Effector memory CD4-positive, alpha-beta T cell (primary cell): ENCODE measurements at regions not wholly inside any gene's neighbourhood (a gene's known extent, or its start where the extent isn't known, plus 50 kb on each side); places are given as distances from the start of the nearest gene placed in this dataset.

Source experiments
- DNase-seq, 3 donors: peaks; one replicate each; pipeline ENCODE4 v3.0.0-alpha.2; 2020
- H3K27ac ChIP-seq: 2 replicates; pipeline ENCODE4 v1.7.0; 2013; ENCODE audit warnings: mild to moderate bottlenecking, low read length, moderate library complexity; ENCODE audit not compliant: insufficient read depth, poor library complexity, severe bottlenecking
- H3K27me3 ChIP-seq: replicated peaks from 2 replicates; pipeline ENCODE4 v1.7.0; 2013; ENCODE audit warnings: mild to moderate bottlenecking, low read length; ENCODE audit not compliant: insufficient read depth, control insufficient read depth, poor library complexity, severe bottlenecking
- H3K36me3 ChIP-seq: 2 replicates; pipeline ENCODE4 v1.7.0; 2013; ENCODE audit warnings: mild to moderate bottlenecking, low read length, moderate library complexity; ENCODE audit not compliant: control insufficient read depth, insufficient read depth
- H3K4me1 ChIP-seq: 2 replicates; pipeline ENCODE4 v1.7.0; 2013; ENCODE audit warnings: low read length, mild to moderate bottlenecking; ENCODE audit not compliant: control insufficient read depth, insufficient read depth, poor library complexity, severe bottlenecking
- H3K4me3 ChIP-seq: 2 replicates; pipeline ENCODE4 v1.7.0; 2013; ENCODE audit warnings: low read length, low read depth, mild to moderate bottlenecking; ENCODE audit not compliant: insufficient read depth, poor library complexity, severe bottlenecking
- H3K9me3 ChIP-seq: 2 replicates; pipeline ENCODE4 v1.7.0; 2013; ENCODE audit warnings: mild to moderate bottlenecking, low read length, moderate library complexity; ENCODE audit not compliant: control insufficient read depth

GRCh38 chr5:173796721-173797495 lies 91.2 kb upstream of the CPEB4 start:
- Histone ChIP-seq H3K4me1 (no peaks in the 10 kb centered on the region), H3K27me3 (no peaks in the 10 kb centered on the region), H3K9me3 (no peaks in the 10 kb centered on the region), H3K36me3 (no peaks in the 10 kb centered on the region), H3K27ac (no peak overlapping the region), H3K4me3 (no peak overlapping the region)
- no peak for DNase-seq

- no peaks in the 10 kb centered on the region for H3K36me3 ChIP-seq
- no peaks in the 10 kb centered on the region for H3K9me3 ChIP-seq
- no peak overlapping the region for H3K4me3 ChIP-seq
- H3K27me3 ChIP-seq = no peaks in the 10 kb centered on the region
- no peaks in the 10 kb centered on the region for H3K4me1 ChIP-seq
- DNase-seq = no peak
- no peak overlapping the region for H3K27ac ChIP-seq
These were observed 89.9 kb upstream of the CPEB4 start for GRCh38 chr5:173798127-173798810.

- H3K27me3 ChIP-seq = no peaks in the 10 kb centered on the region
- no peaks in the 10 kb centered on the region for H3K36me3 ChIP-seq
- no peak for DNase-seq
- H3K9me3 ChIP-seq = no peaks in the 10 kb centered on the region
- no peaks in the 10 kb centered on the region for H3K4me1 ChIP-seq
- H3K27ac ChIP-seq = no peak overlapping the region
- H3K4me3 ChIP-seq = no peak overlapping the region
These were observed 87.8 kb upstream of the CPEB4 start for GRCh38 chr5:173800340-173800739.

GRCh38 chr5:173801006-173801405 lies 87.1 kb upstream of the CPEB4 start:
- H3K4me1 ChIP-seq = no peaks in the 10 kb centered on the region
- no peak for DNase-seq
- no peak overlapping the region for H3K27ac ChIP-seq

GRCh38 chr5:173802670-173803165 lies 85.4 kb upstream of the CPEB4 start:
- Histone ChIP-seq H3K27ac (no peak overlapping the region), H3K27me3 (no peaks in the 10 kb centered on the region), H3K4me3 (no peak overlapping the region), H3K9me3 (no peaks in the 10 kb centered on the region), H3K36me3 (no peaks in the 10 kb centered on the region), H3K4me1 (no peaks in the 10 kb centered on the region)
- no peak for DNase-seq

More at GRCh38 chr5:173801006-173801405, 87.1 kb upstream of the CPEB4 start:
- Histone ChIP-seq H3K36me3 (no peaks in the 10 kb centered on the region), H3K27me3 (no peaks in the 10 kb centered on the region), H3K4me3 (no peak overlapping the region), H3K9me3 (no peaks in the 10 kb centered on the region)

- no peaks in the 10 kb centered on the region for H3K36me3 ChIP-seq
- no peaks in the 10 kb centered on the region for H3K27me3 ChIP-seq
- no peak overlapping the region for H3K4me3 ChIP-seq
- DNase-seq = no peak
- no peaks in the 10 kb centered on the region for H3K4me1 ChIP-seq
- H3K27ac ChIP-seq = no peak overlapping the region
- no peaks in the 10 kb centered on the region for H3K9me3 ChIP-seq
These were observed 83.6 kb upstream of the CPEB4 start for GRCh38 chr5:173804579-173804978.

- DNase-seq = no peak
- Histone ChIP-seq H3K4me1 (no peaks in the 10 kb centered on the region), H3K27ac (no peak overlapping the region)
These were observed 81.7 kb upstream of the CPEB4 start for GRCh38 chr5:173806270-173807035.

GRCh38 chr5:173807181-173807655 lies 80.9 kb upstream of the CPEB4 start:
- Histone ChIP-seq H3K27ac (no peak overlapping the region), H3K4me1 (no peaks in the 10 kb centered on the region), H3K27me3 (no peaks in the 10 kb centered on the region), H3K4me3 (no peak overlapping the region), H3K9me3 (no peaks in the 10 kb centered on the region), H3K36me3 (no peaks in the 10 kb centered on the region)
- DNase-seq = no peak

More at GRCh38 chr5:173806270-173807035, 81.7 kb upstream of the CPEB4 start:
- no peaks in the 10 kb centered on the region for H3K9me3 ChIP-seq
- H3K36me3 ChIP-seq = no peaks in the 10 kb centered on the region
- H3K4me3 ChIP-seq = no peak overlapping the region
- H3K27me3 ChIP-seq = no peaks in the 10 kb centered on the region

GRCh38 chr5:173808079-173808808 lies 79.9 kb upstream of the CPEB4 start:
- Histone ChIP-seq H3K4me3 (no peak overlapping the region), H3K4me1 (no peaks in the 10 kb centered on the region), H3K36me3 (no peaks in the 10 kb centered on the region), H3K27me3 (no peaks in the 10 kb centered on the region), H3K27ac (no peak overlapping the region), H3K9me3 (no peaks in the 10 kb centered on the region)
- DNase-seq = no peak
